GM19043 (cell line): ENCODE measurements at regions not wholly inside any gene's neighbourhood (a gene's known extent, or its start where the extent isn't known, plus 50 kb on each side); places are given as distances from the start of the nearest gene placed in this dataset.
"Not testable (repeated sequence)": the region's sequence is repeated elsewhere in the genome, so short reads cannot be mapped to it uniquely, and the experiment has no call there.

Experiments
- ATAC-seq: cut with Tn5 transposase; IDR thresholded peaks from one replicate; pipeline ENCODE4 v1.9.1; 2021; ENCODE audit warnings: low read depth; ENCODE audit not compliant: unreplicated experiment

DNA sequence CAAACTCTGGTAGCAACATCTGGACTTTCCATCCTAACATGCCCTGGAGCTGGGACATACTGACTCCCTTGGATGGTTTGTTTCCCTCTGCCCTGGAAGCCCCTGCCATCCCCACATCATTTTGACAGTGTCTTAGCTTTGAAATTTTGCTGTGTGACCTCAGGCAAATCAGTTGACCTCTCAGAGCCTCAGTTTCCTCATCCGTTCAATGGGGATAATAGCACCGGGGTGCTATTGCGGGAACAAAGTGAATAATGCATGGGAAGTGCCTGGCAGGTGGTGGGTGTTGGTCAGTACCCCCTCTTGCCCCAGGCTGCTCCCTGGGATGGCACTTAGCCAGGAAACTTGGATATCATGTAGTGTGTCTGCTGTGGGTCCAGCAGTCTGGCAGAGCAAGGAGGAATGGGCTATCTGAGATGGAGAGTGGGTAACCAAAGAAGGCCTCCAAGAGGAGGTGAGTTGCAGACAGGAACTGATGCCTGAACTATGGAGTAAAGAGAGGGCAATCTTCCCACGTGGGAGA lies 88.6 kb downstream of the MRPL14 start:
- no peak for ATAC-seq

DNA sequence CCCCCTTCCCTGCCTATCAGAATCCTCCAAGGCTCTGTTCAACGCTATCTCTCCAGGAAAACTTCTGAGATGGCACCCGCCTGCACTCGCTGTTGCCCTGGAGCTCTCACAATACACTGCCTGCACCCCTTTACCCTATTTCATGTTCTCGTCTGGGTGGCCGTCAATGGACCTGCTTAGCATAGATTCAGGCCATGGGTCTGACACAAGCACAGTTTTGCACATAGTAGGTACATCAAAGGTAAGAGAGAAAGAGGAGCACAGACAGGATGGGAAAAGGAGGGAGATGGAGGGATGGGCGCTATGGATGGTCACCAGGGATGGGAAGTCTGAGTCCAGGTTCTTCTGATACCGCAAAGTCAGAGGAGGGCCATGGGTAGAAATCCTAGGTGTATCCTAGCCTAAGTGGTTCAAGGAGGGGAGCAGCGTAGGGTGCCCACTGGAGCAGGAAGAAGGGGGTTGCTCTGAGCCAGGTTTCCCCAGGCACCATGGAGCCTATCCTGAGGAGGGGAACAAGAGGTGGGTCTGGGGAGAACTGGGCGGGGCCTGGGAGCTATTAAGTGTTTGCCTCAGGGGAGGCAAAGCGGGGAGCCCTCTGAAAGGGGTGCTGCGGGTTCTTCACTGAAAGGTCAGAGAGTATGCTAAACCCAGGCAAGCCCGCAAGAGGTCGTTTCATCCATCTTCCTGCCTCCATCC lies 89.3 kb downstream of the MRPL14 start:
- ATAC-seq, result no peak

DNA sequence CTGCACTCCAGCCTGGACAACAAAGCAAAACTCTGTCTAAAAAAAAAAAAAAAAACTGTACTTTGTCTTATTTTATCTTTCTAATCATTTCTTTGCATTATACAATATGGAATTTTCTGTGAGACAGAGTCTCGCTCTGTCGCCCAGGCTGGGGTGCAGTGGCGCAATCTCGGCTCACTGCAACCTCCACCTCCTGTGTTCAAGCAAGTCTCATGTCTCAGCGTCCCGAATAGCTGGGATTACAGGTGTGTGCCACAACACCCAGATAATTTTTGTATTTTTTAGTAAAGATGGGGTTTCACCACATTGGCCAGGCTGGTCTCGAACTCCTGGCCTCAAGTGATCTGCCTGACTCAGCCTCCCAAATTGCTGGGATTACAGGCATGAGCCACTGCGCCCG lies 90.0 kb downstream of the MRPL14 start:
- ATAC-seq, result not testable (repeated sequence)

- ATAC-seq, result no peak
Observed at GRCh38 chr6:44036699-44037101, 90.6 kb downstream of the MRPL14 start.

DNA sequence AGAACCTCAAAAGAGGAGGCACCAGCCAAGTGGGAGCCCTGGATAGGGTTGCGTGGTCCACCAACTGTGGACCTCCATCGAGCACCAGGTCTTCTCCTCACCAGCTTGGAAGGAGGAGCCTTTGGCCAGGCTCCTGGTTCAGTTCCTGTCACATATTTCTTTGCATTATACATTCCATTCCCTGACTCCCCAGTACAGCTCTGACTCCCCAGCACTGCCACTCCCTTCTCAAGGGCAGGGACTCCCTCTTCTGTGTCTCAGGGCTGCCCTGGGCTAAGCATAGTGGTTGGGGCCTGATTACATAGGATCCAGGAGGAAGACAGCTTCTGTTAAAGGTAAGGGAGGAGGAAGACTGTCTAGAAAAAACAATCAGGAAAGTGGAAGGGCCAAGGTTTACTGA lies 91.1 kb downstream of the MRPL14 start:
- ATAC-seq, result no peak

DNA sequence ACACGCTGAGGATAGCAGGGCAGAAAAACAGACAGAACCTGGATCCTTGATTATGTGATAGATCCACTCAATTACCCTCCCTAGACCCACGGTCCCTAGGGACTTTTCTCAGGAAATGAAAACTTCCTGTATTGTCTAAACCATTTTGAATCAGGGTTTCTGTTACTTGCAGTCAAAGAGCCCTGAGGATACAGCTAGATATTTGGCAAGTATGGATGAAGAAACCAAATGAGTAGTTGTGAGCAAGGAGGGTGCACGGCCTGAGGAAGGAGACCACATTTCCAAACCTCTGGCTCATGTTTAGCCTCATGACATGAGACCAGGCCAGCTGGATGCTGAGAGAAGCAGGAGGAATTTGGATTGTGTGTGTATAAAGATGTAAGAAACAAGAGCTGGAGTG lies 91.6 kb downstream of the MRPL14 start:
- ATAC-seq, result no peak

DNA sequence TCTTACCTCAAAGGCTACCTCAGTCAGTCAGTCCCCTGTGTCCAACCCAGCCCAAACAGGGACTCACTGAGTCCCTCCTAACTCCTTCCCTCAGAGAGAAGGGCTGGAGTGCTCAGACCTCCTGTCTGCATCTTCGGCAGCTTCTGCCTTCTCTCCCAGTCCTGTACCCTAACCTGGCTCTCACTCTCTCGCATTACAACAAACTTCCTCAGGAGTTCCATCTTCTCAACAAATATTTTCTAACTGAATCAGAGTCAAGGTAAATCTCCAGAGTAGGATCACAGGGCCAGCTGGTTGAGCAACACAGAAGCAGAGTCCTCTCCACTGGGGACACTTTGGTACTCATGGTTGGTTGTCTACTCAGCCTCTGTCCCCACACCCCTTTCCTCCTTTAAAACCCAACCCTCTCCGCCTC lies 92.3 kb downstream of the MRPL14 start:
- no peak for ATAC-seq

DNA sequence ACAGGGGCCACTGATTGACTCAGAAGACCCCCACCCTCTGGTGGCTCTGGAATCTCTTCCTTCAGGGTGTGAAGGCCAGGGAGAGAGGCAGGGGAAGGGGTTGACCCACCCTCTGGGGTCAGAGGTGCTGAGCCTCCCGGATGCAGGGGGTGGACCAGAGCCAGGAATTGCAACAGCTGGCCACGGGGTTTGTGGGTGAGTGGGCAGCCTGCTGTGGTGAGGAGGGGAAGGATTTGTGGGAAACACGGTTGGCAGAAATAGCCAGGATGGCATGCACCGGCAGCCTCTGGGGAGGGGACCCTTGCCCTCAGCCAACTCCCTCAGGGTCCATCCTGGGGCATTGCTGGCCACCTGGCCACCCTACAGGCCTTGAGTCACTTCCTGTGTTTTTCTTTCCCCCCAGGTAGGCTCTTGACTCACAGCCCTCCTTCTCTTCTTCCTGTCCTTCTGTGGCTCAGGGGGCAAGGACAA lies 92.8 kb downstream of the MRPL14 start:
- ATAC-seq, result no peak

DNA sequence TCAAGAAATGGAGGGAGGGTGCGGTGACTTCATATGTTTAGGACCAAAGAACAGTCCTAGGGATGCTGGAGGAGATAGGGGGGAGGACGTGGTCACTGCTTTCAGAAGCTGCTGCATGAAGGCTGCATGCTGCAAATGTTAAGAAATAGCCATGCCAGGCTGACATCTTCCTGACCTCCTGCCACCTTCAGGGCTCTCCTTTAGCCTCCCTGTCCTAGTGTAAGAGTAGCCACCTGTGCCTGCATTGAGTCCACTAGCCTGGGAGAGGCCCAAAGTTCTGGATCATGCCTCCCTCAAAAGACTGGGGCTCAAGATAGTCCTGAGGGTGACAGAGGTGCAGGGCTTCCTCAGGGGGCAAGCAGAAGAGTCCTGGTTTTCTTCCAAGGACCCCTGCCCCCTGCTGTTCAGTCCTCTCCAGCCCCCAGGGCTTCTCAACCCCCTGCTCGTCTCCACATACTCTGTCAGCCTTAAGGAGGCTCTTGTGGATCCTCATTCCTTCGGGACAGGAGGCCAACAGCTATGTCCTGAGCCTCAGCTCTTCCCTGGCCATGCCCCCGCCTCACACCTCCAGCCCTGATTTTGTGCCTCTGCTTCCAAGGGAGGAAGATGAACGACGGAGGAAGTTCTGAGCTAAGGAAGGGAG lies 96.3 kb downstream of the MRPL14 start:
- no peak for ATAC-seq

DNA sequence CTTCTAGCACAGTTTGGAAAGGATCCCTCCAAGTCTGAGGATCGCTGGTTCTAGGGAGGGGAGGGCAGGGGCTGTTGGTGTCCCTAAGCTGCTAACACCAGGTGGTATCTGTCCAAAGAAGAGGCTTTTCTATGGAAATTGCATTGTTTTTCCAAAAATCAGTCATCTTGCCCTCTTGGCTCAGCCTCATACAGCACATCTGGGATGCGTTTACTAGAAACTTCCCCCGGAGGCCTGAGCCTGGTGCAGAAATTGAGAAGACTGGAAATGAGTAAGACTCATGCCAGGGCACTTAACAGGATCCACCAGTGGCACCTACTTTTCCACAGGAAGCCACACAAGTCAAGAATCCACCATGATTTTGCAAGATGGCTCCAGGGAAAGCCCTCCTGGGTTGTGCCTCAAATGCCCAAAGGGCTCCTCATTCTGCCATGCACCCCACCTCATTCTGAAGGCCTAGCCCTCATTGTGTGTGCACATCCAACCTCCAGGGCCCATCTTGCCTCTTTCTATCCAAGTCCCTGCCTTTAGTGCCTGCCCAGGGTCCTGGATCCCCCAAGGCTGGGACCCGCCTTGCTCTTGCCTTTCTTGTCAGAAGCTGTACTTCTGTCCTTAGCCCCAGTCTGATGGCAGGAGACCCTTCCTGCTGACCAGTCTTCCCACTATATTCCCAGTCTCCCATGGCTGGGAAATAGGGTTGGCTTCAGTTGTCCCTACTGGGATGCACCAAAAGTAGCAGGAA lies 97.6 kb downstream of the MRPL14 start:
- no peak for ATAC-seq

GRCh38 chr6:44028789-44029310 lies 98.4 kb downstream of the MRPL14 start:
- ATAC-seq, result no peak

DNA sequence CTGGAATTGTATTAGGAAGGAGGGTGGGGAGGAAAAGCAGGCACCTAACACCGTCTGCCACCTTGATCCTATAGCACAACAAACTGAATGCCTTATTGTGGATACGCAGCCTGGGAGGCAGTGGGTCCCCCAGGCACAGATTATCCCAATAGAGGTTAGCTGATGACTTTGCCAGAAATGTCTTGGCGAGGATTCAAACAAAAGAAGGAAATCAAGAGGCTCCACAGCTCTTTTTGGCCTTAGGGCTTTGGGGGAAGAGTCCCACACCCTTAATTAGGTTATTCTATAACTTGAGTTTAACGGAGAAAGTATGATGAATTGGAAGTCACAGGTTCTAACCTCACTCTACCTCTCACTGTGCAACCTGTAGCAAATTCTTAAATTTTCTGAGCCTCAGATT lies 102.0 kb downstream of the MRPL14 start:
- no peak for ATAC-seq

DNA sequence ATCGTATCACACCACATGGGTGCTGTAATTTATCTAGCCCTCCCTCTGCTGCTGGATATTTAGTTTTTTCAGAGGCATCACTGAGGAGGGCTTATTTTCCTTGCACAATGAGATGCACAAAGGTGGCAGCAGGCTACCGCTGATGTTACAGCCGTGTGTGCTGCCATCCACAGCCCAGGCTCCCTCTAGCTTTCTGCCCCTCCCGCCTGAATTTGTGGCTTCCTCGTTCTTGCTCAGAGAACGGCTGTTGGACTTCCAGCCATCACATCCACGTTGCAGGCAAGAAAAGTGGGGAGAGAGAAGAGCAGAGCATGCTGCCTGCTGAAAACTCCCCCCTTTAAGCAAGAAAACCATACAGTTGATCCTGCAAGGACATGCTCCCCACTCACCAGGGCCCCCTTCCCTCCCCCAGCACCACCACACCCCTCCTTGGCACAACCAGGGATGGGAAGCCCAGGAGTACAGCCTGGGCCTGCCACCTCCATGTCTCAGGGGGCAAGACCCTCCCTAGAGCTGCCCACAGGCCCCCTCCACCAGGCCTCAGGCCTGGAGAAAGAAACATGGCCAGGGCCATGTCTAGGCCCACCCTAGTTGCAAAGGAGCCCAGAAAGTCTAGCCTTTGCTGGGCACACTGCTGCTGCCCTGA lies 102.6 kb downstream of the MRPL14 start:
- ATAC-seq, result no peak

DNA sequence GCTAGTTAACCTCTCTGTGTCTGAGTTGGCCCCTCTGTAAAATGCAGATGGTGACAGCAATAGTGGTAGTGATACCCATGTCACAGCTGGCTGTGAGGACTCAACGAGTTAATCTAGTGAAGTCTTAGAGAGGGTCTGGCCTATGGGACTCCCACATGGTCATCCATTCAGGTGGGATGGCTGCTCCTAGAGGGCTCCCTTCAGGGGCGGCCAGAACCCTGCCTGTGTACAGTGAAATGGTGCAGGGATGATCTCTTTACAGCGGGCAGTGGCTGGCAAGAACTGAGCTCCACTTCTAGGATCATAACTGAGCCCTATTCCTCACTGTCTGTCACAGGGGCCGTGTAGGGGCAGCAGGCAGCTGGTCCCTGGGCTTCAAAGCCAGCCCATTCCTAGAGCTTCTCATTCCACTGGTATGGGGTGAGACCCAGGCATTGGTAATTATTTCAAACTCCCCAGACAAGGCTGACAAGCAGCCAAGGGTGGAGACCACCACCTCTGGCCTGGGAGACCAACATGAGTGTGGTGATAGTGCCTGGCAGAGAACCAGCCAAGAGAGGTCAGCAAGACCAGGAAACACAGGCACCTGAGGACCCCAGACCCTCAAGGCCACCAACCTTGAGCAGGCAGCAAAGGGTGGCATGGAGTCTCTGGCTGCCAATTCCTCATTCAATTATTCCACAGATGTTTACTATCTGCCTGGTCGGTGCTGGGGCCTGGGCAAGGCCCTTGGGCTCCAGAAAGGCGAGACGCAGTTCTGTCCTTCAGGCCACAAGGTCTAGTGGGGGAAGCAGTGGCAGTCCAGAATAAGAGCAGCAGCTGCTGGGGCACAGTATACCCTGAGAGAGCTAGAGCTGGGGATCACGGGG lies 103.4 kb downstream of the MRPL14 start:
- ATAC-seq, result no peak

GRCh38 chr6:44022671-44023352 lies 104.4 kb downstream of the MRPL14 start:
- ATAC-seq, result no peak

- ATAC-seq, result no peak
Observed at GRCh38 chr6:44022296-44022661, 105.0 kb downstream of the MRPL14 start.

- no peak for ATAC-seq
Observed at GRCh38 chr6:44021589-44022295, 105.5 kb downstream of the MRPL14 start.

- no peak for ATAC-seq
Observed at GRCh38 chr6:44020664-44021425, 106.4 kb downstream of the MRPL14 start.
